ENCODE measurements at regions not wholly inside any gene's neighbourhood (a gene's known extent, or its start where the extent isn't known, plus 50 kb on each side); places are given as distances from the start of the nearest gene placed in this dataset.

GRCh38 chr16:8005096-8005860, 585.0 kb downstream of the TMEM114 start:
- Histone ChIP-seq H3K9me3 (replicated peaks; ENCODE audit: insufficient read depth, low read length) (no peaks in the 10 kb centered on the region), H3K27me3 (replicated peaks; ENCODE audit: insufficient read depth, low read length) (no peaks in the 10 kb centered on the region), H3F3A (ENCODE audit: insufficient read depth, low read length) (no peaks in the 10 kb centered on the region), H3K9ac (ENCODE audit: low read length) (no peak overlapping the region), H3K4me1 (ENCODE audit: low read length) (no peaks in the 10 kb centered on the region), H3K9me2 (replicated peaks; ENCODE audit: insufficient read depth, low read length) (no peaks in the 10 kb centered on the region), H4K20me1 (ENCODE audit: insufficient read depth, low read length) (no peaks in the 10 kb centered on the region), H3K36me3 (replicated peaks; ENCODE audit: insufficient read depth, low read length) (no peaks in the 10 kb centered on the region), H3K4me3 (ENCODE audit: low read length) (no peak overlapping the region), H2AFZ (ENCODE audit: low read length) (no peak overlapping the region), H3K4me2 (ENCODE audit: low read depth, low read length) (no peak overlapping the region), H3K27ac (ENCODE audit: low read length) (no peak overlapping the region), H3K79me2 (ENCODE audit: low read length) (no peaks in the 10 kb centered on the region)
- TF ChIP-seq EZH2phosphoT487 (IDR thresholded peaks at IDR 0.05; ENCODE audit: low read length) (no peak), CTCF (IDR thresholded peaks at IDR 0.05; ENCODE audit: low read length) (no peak), EZH2 (optimal IDR thresholded peaks at IDR 0.05; ENCODE audit: low read depth, low read length) (no peak)
- no peak for DNase-seq

GRCh38 chr16:7998789-7999453, 591.4 kb downstream of the TMEM114 start:
- no peaks in the 10 kb centered on the region for H3K79me2 ChIP-seq (ENCODE audit: low read length)
- H3K4me2 ChIP-seq (ENCODE audit: low read depth, low read length), result no peak overlapping the region
- H3K4me3 ChIP-seq (ENCODE audit: low read length), result no peak overlapping the region
- H3K27ac ChIP-seq (ENCODE audit: low read length), result no peak overlapping the region
- no peaks in the 10 kb centered on the region for H3K4me1 ChIP-seq (ENCODE audit: low read length)
- TF ChIP-seq EZH2 (optimal IDR thresholded peaks at IDR 0.05; ENCODE audit: low read depth, low read length) (no peak), CTCF (IDR thresholded peaks at IDR 0.05; ENCODE audit: low read length) (no peak), EZH2phosphoT487 (IDR thresholded peaks at IDR 0.05; ENCODE audit: low read length) (no peak)
- no peaks in the 10 kb centered on the region for H3K9me3 ChIP-seq (replicated peaks; ENCODE audit: insufficient read depth, low read length)
- H3K9me2 ChIP-seq (replicated peaks; ENCODE audit: insufficient read depth, low read length), result no peaks in the 10 kb centered on the region
- no peaks in the 10 kb centered on the region for H4K20me1 ChIP-seq (ENCODE audit: insufficient read depth, low read length)
- no peaks in the 10 kb centered on the region for H3F3A ChIP-seq (ENCODE audit: insufficient read depth, low read length)
- no peaks in the 10 kb centered on the region for H3K27me3 ChIP-seq (replicated peaks; ENCODE audit: insufficient read depth, low read length)
- H3K9ac ChIP-seq (ENCODE audit: low read length), result no peak overlapping the region
- no peaks in the 10 kb centered on the region for H3K36me3 ChIP-seq (replicated peaks; ENCODE audit: insufficient read depth, low read length)
- DNase-seq, result no peak
- no peak overlapping the region for H2AFZ ChIP-seq (ENCODE audit: low read length)

- Histone ChIP-seq H3K79me2 (ENCODE audit: low read length) (no peaks in the 10 kb centered on the region), H3K36me3 (replicated peaks; ENCODE audit: insufficient read depth, low read length) (no peaks in the 10 kb centered on the region), H3K4me1 (ENCODE audit: low read length) (no peaks in the 10 kb centered on the region), H3K9me3 (replicated peaks; ENCODE audit: insufficient read depth, low read length) (no peaks in the 10 kb centered on the region), H3K4me3 (ENCODE audit: low read length) (no peak overlapping the region), H3K27ac (ENCODE audit: low read length) (no peak overlapping the region), H3K4me2 (ENCODE audit: low read depth, low read length) (no peak overlapping the region), H2AFZ (ENCODE audit: low read length) (no peak overlapping the region), H3F3A (ENCODE audit: insufficient read depth, low read length) (no peaks in the 10 kb centered on the region), H3K9me2 (replicated peaks; ENCODE audit: insufficient read depth, low read length) (no peaks in the 10 kb centered on the region), H3K9ac (ENCODE audit: low read length) (no peak overlapping the region), H4K20me1 (ENCODE audit: insufficient read depth, low read length) (no peaks in the 10 kb centered on the region), H3K27me3 (replicated peaks; ENCODE audit: insufficient read depth, low read length) (no peaks in the 10 kb centered on the region)
- TF ChIP-seq EZH2 (optimal IDR thresholded peaks at IDR 0.05; ENCODE audit: low read depth, low read length) (no peak), CTCF (IDR thresholded peaks at IDR 0.05; ENCODE audit: low read length) (no peak)
- DNase-seq, result no peak
Measured at GRCh38 chr16:7997966-7998365, 592.3 kb downstream of the TMEM114 start.

All from MM.1S (cell line).